GM12875 (cell line): ENCODE measurements at regions not wholly inside any gene's neighbourhood (a gene's known extent, or its start where the extent isn't known, plus 50 kb on each side); places are given as distances from the start of the nearest gene placed in this dataset.

Source experiments
- H3K4me3 ChIP-seq: one replicate; pipeline ENCODE4 v1.5.1; 2011; ENCODE audit warnings: low read depth, low read length, control low read depth
- TF ChIP-seq, protein P1 (sequence below): IDR thresholded peaks from 2 replicates; pipeline ENCODE4 v1.5.1; 2011; ENCODE audit warnings: low read depth, mild to moderate bottlenecking, control low read depth, inconsistent platforms, low read length, moderate library complexity, borderline replicate concordance; ENCODE audit not compliant: insufficient read depth

DNA sequence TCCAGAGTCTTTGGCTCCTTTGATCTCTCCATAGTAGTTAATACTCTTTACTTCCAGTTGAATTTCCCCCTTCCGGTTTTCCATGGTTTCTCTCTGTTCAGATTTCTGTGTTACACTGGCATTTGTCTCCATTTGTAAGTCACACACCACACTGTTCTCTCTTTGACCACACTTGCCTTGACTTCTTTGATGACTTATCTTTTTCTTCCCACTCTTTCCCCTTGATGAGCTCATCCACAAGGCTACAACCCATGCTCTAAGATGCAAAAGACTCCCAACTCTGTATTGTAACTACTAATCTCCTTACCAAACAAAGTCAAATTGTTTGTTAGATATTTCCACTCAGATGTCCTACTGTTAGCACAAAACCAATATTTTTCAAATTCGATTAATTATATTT lies 242.7 kb upstream of the E2F7 start:
- TF ChIP-seq, protein P1, sequence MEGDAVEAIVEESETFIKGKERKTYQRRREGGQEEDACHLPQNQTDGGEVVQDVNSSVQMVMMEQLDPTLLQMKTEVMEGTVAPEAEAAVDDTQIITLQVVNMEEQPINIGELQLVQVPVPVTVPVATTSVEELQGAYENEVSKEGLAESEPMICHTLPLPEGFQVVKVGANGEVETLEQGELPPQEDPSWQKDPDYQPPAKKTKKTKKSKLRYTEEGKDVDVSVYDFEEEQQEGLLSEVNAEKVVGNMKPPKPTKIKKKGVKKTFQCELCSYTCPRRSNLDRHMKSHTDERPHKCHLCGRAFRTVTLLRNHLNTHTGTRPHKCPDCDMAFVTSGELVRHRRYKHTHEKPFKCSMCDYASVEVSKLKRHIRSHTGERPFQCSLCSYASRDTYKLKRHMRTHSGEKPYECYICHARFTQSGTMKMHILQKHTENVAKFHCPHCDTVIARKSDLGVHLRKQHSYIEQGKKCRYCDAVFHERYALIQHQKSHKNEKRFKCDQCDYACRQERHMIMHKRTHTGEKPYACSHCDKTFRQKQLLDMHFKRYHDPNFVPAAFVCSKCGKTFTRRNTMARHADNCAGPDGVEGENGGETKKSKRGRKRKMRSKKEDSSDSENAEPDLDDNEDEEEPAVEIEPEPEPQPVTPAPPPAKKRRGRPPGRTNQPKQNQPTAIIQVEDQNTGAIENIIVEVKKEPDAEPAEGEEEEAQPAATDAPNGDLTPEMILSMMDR, result no peak
- H3K4me3 ChIP-seq, result no peak overlapping the region

DNA sequence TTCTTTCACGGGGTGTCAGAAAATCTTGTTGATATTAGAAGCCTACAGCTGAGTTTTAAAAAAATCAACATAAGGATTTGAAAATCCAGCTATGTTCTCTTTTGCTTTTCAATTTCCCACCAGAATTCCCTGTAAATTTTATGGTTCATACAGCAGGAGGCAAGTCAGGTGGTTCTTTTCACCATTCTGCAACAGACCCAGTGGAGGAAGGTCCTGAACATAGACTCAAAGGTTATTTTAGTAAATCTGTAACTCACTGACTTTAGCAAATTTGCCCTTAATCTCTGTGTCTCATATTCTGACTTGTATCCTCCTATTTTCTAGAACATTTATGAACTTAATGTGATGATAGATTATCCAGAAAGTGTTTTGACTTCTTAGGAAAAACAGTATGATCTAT lies 235.4 kb upstream of the E2F7 start:
- TF ChIP-seq, protein P1, result no peak
- no peak overlapping the region for H3K4me3 ChIP-seq

DNA sequence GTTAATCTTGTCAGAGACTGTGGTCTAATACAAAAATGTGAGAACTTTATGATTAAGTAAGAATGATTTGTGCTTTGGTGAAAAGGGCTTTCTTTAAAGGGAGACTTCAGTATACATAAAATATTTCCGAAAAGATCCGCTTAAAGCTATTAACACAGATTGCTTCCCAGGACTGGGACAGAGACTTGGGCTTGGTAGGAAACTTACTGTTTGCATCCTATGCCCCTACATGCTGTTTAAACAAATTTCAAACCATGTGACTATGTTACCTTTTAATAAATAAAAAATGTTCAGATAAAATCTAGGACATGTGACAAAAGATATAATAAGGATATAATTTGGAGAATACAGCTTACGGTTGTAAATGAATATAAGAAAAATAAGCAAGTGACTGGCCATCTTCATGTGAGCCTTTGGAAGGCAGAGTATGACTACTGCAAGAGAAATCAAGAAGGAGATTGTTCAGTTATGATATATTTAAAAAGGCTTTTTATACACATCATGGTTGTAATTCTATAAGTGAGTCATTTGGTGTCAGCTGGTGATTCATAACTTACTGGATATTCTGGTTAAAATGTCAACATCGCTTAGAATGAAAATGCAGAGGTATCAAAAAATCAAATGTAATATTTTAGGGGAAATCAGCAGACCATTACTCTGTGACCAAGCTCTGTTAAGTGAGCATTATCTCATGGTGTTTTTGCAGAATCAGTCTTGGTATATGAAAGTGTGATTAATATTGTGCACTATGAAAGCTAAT lies 234.7 kb upstream of the E2F7 start:
- H3K4me3 ChIP-seq, result no peak overlapping the region
- TF ChIP-seq, protein P1, result no peak

DNA sequence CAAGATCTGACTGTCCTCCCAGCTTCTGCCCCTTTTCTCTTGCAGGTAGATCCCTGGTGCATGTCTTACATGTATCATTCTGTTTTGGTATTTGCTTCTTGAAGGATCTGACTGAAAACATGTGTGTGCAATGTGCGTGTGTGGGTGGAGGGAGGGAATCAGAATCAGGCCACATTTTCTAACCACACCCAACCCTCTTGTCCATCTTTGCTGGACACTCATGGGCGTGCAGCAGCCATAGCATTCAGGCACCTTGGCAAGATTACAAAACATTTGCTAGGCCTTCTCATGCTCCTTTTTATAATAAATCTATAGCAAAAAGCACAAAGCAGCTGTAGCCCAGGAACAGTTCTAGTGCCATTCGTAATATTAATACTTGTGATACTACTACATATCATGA lies 233.6 kb upstream of the E2F7 start:
- TF ChIP-seq, protein P1, result no peak
- H3K4me3 ChIP-seq, result no peak overlapping the region

DNA sequence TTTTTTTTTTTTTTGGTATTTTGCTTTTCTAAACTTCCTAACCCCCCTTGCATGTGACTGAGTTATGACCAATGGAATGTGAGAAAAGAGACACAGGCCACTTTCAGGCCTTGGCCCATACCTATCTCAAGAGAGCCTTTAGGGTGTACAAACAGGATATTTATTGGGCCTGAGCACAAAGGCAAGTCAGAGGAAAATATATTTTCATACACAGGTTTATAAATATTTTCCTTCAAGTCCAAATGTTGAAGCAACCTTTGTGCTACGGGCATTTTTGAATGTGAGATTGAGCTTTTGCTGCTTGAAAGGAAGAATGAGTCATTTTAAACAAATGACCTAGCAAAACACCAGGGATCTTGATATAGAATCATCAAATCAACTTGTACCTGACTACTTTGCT lies 228.6 kb upstream of the E2F7 start:
- TF ChIP-seq, protein P1, result no peak
- H3K4me3 ChIP-seq, result no peak overlapping the region

DNA sequence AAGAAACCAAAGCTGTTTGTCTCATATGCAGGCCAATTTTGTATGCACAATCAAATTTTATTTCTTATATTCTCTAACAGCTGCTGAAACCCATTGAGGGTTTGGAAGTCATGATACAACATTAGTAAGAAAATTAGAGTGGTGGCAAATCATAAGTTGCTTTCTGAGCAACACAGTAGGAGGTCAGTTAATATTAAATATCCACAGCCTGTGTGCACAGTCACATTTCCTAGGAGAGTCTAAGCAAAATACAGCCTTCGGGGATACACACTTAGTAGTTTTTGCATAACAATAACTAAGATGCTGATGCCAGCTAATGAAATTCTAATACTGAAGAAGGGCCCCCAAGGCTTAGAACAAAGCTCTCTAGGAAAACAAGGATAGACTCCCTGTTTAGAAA lies 209.6 kb upstream of the E2F7 start:
- H3K4me3 ChIP-seq, result no peak overlapping the region

DNA sequence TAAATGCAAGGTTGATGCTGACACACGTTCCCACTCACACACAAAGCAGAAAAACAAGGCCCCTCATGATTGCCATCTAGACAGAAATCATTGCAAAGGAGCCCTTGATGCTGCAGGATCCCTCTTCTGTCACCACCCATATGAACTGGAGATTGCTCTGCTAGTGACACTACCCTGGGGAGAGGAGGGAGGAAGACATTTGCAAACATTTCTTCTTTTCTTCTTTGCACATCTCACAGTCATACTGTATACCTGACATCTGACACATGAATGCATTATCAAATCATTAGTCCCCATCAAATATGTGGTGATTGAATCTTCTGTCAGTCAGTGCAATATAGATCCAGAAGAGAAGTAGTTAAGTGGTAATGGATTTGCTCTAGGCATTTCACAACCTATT lies 208.5 kb upstream of the E2F7 start:
- TF ChIP-seq, protein P1, result no peak
- H3K4me3 ChIP-seq, result no peak overlapping the region

More for the DNA sequence above, 209.6 kb upstream of the E2F7 start:
- TF ChIP-seq, protein P1, result no peak
